ENCODE measurements at regions not wholly inside any gene's neighbourhood (a gene's known extent, or its start where the extent isn't known, plus 50 kb on each side); places are given as distances from the start of the nearest gene placed in this dataset.

GRCh38 chr3:95029644-95030043 lies 966.8 kb downstream of the NSUN3 start:
- TF ChIP-seq CBX3 (IDR thresholded peaks at IDR 0.05; ENCODE audit: low read depth) (no peak), CEBPB (IDR thresholded peaks at IDR 0.05; ENCODE audit: low read depth) (no peak), ZFX (IDR thresholded peaks at IDR 0.05) (no peak), EGR1 (IDR thresholded peaks at IDR 0.05; ENCODE audit: low read depth) (no peak), EZH2phosphoT487 (IDR thresholded peaks at IDR 0.05; ENCODE audit: borderline replicate concordance) (no peak), SRF (IDR thresholded peaks at IDR 0.05; ENCODE audit: low read depth) (no peak), MAX (IDR thresholded peaks at IDR 0.05) (no peak), ZBTB33 (IDR thresholded peaks at IDR 0.05; ENCODE audit: extremely low read depth, insufficient replicate concordance, low read length) (no peak), FOSL1 (IDR thresholded peaks at IDR 0.05; ENCODE audit: low read depth) (no peak), SIN3A (IDR thresholded peaks at IDR 0.05; ENCODE audit: low read depth) (no peak), POLR2A (IDR thresholded peaks at IDR 0.05; ENCODE audit: borderline replicate concordance, extremely low read depth, insufficient read depth, insufficient read length) (no peak), ATF3 (IDR thresholded peaks at IDR 0.05) (no peak), REST (IDR thresholded peaks at IDR 0.05; ENCODE audit: low read depth) (no peak), YY1 (IDR thresholded peaks at IDR 0.05; ENCODE audit: extremely low read depth, insufficient replicate concordance, low read depth, low read length) (no peak)
- ChIA-PET CTCF (no interaction called here), POLR2A (no interaction called here), RAD21 (ENCODE audit: low non-redundant PET in 1 of 2, low total read pairs in 2 of 2, uncharacterized antibody in 2 of 2, unreplicated experiment in 2 of 2) (no interaction called here)
- BruUV-seq (replicated peaks): no TSS peak
- DNase-seq (ENCODE audit: low read depth, low spot score) (no peak), ATAC-seq (no peak)
- Histone ChIP-seq H2AFZ (ENCODE audit: low read depth, low read length, poor library complexity, severe bottlenecking) (no peak overlapping the region), H3K9ac (ENCODE audit: low read length) (no peak overlapping the region), H3K27me3 (ENCODE audit: insufficient read depth, low read length) (no peaks in the 10 kb centered on the region), H3K4me3 (replicated peaks in 1 of 2; ENCODE audit: low read depth in 1 of 2, low read length in 2 of 2) (no peak overlapping the region), H3K4me1 (ENCODE audit: control insufficient read depth in 1 of 2, insufficient read depth in 2 of 2, low read length in 2 of 2) (no peaks in the 10 kb centered on the region), H3K4me2 (ENCODE audit: low read length) (no peak overlapping the region), H3K9me2 (ENCODE audit: insufficient read depth) (no peaks in the 10 kb centered on the region), H3K36me3 (ENCODE audit: control insufficient read depth in 1 of 2, insufficient read depth in 2 of 2, low read length in 2 of 2) (no peaks in the 10 kb centered on the region), H3K79me2 (ENCODE audit: insufficient read depth, low read length) (no peaks in the 10 kb centered on the region), H3K9me3 (ENCODE audit: control insufficient read depth in 1 of 2, insufficient read depth in 1 of 2, low read depth in 1 of 2, low read length in 2 of 2) (peaks cover 0 to 13% of the 10 kb centered on the region in 2 experiments; a peak in 2 of 4 replicates), H4K20me1 (ENCODE audit: insufficient read depth) (no peaks in the 10 kb centered on the region), H3K27ac (ENCODE audit: low read depth, low read length) (no peak overlapping the region)
- intact Hi-C loops (cut with micrococcal nuclease): no loop called here
